ENCODE measurements at regions not wholly inside any gene's neighbourhood (a gene's known extent, or its start where the extent isn't known, plus 50 kb on each side); places are given as distances from the start of the nearest gene placed in this dataset.
"Not testable (repeated sequence)": the region's sequence is repeated elsewhere in the genome, so short reads cannot be mapped to it uniquely, and the experiment has no call there.

- no peak for TF ChIP-seq CTCF (IDR thresholded peaks at IDR 0.05; ENCODE audit: low read depth, low read length)
- DNase-seq (ENCODE audit: extremely low read depth, low read depth), result no peak
Observed at GRCh38 chrX:1700757-1701156, 85.9 kb downstream of the ASMT start.

- DNase-seq (ENCODE audit: extremely low read depth, low read depth), result not testable (repeated sequence)
Observed at GRCh38 chrX:1701396-1701901, 86.6 kb downstream of the ASMT start.

GRCh38 chrX:1702142-1702541, 87.3 kb downstream of the ASMT start:
- DNase-seq (ENCODE audit: extremely low read depth, low read depth), result not testable (repeated sequence)

GRCh38 chrX:1702557-1702956, 87.7 kb downstream of the ASMT start:
- not testable (repeated sequence) for DNase-seq (ENCODE audit: extremely low read depth, low read depth)

GRCh38 chrX:1709277-1709676, 94.4 kb downstream of the ASMT start:
- DNase-seq (ENCODE audit: extremely low read depth, low read depth), result not testable (repeated sequence)

GRCh38 chrX:1713296-1713695, 98.4 kb downstream of the ASMT start:
- no peak for TF ChIP-seq CTCF (IDR thresholded peaks at IDR 0.05; ENCODE audit: low read depth, low read length)
- no peak for DNase-seq (ENCODE audit: extremely low read depth, low read depth)

GRCh38 chrX:1717373-1717772, 102.5 kb downstream of the ASMT start:
- DNase-seq (ENCODE audit: extremely low read depth, low read depth), result no peak
- TF ChIP-seq CTCF (IDR thresholded peaks at IDR 0.05; ENCODE audit: low read depth, low read length), result no peak

- no peak for DNase-seq (ENCODE audit: extremely low read depth, low read depth)
- no peak for TF ChIP-seq CTCF (IDR thresholded peaks at IDR 0.05; ENCODE audit: low read depth, low read length)
Observed at GRCh38 chrX:1719270-1719669, 104.4 kb downstream of the ASMT start.

- no peak for DNase-seq (ENCODE audit: extremely low read depth, low read depth)
- TF ChIP-seq CTCF (IDR thresholded peaks at IDR 0.05; ENCODE audit: low read depth, low read length), result no peak
Observed at GRCh38 chrX:1720836-1721235, 106.0 kb downstream of the ASMT start.

- no peak for TF ChIP-seq CTCF (IDR thresholded peaks at IDR 0.05; ENCODE audit: low read depth, low read length)
- no peak for DNase-seq (ENCODE audit: extremely low read depth, low read depth)
Observed at GRCh38 chrX:1725472-1725871, 110.6 kb downstream of the ASMT start.
